HG03354 (cell line): ENCODE measurements at regions not wholly inside any gene's neighbourhood (a gene's known extent, or its start where the extent isn't known, plus 50 kb on each side); places are given as distances from the start of the nearest gene placed in this dataset.

Source experiments
- ATAC-seq: cut with Tn5 transposase; IDR thresholded peaks from one replicate; pipeline ENCODE4 v1.9.1; 2021; ENCODE audit warnings: mild to moderate bottlenecking; ENCODE audit not compliant: unreplicated experiment, poor library complexity, severe bottlenecking

- no peak for ATAC-seq
Observed at GRCh38 chr13:79710376-79710775, 229.4 kb downstream of the NDFIP2 start.

GRCh38 chr13:79709471-79709870 lies 228.5 kb downstream of the NDFIP2 start:
- no peak for ATAC-seq

GRCh38 chr13:79703772-79704171 lies 222.8 kb downstream of the NDFIP2 start:
- ATAC-seq = peak; percentile 81

GRCh38 chr13:79695754-79696153 lies 214.8 kb downstream of the NDFIP2 start:
- no peak for ATAC-seq

GRCh38 chr13:79692846-79693245 lies 211.9 kb downstream of the NDFIP2 start:
- ATAC-seq = no peak

- no peak for ATAC-seq
Observed at GRCh38 chr13:79691826-79692225, 210.9 kb downstream of the NDFIP2 start.

GRCh38 chr13:79688741-79689140 lies 207.8 kb downstream of the NDFIP2 start:
- ATAC-seq = no peak

- ATAC-seq = no peak
Observed at GRCh38 chr13:79686441-79686840, 205.5 kb downstream of the NDFIP2 start.

- no peak for ATAC-seq
Observed at GRCh38 chr13:79684371-79684770, 203.4 kb downstream of the NDFIP2 start.

GRCh38 chr13:79682164-79682563 lies 201.2 kb downstream of the NDFIP2 start:
- no peak for ATAC-seq

- no peak for ATAC-seq
Observed at GRCh38 chr13:79681069-79681468, 200.1 kb downstream of the NDFIP2 start.

- ATAC-seq = no peak
Observed at GRCh38 chr13:79680485-79680884, 199.5 kb downstream of the NDFIP2 start.

GRCh38 chr13:79679334-79679733 lies 198.4 kb downstream of the NDFIP2 start:
- ATAC-seq = peak; percentile 76

GRCh38 chr13:79678100-79678499 lies 197.1 kb downstream of the NDFIP2 start:
- ATAC-seq = no peak

- ATAC-seq = no peak
Observed at GRCh38 chr13:79675931-79676660, 195.1 kb downstream of the NDFIP2 start.

- no peak for ATAC-seq
Observed at GRCh38 chr13:79674765-79675515, 194.0 kb downstream of the NDFIP2 start.

- no peak for ATAC-seq
Observed at GRCh38 chr13:79673993-79674377, 193.0 kb downstream of the NDFIP2 start.

- no peak for ATAC-seq
Observed at GRCh38 chr13:79673310-79673992, 192.5 kb downstream of the NDFIP2 start.

GRCh38 chr13:79671420-79671819 lies 190.5 kb downstream of the NDFIP2 start:
- no peak for ATAC-seq

GRCh38 chr13:79668201-79668752 lies 187.3 kb downstream of the NDFIP2 start:
- no peak for ATAC-seq
